ENCODE measurements at regions not wholly inside any gene's neighbourhood (a gene's known extent, or its start where the extent isn't known, plus 50 kb on each side); places are given as distances from the start of the nearest gene placed in this dataset.

- no peak for TF ChIP-seq EZH2 (IDR thresholded peaks at IDR 0.05; ENCODE audit: borderline replicate concordance, low read depth, low read length, severe bottlenecking)
- no peak for TF ChIP-seq CTCF (IDR thresholded peaks at IDR 0.05; ENCODE audit: borderline replicate concordance, extremely low read depth, low read length, poor library complexity, severe bottlenecking)
Observed at GRCh38 chr15:94588993-94589392, 357.6 kb downstream of the MCTP2 start.
